ENCODE measurements at regions not wholly inside any gene's neighbourhood (a gene's known extent, or its start where the extent isn't known, plus 50 kb on each side); places are given as distances from the start of the nearest gene placed in this dataset.

GRCh38 chr13:70622796-70623195 lies 514.5 kb upstream of the KLHL1 start:
- TF ChIP-seq, protein P1, sequence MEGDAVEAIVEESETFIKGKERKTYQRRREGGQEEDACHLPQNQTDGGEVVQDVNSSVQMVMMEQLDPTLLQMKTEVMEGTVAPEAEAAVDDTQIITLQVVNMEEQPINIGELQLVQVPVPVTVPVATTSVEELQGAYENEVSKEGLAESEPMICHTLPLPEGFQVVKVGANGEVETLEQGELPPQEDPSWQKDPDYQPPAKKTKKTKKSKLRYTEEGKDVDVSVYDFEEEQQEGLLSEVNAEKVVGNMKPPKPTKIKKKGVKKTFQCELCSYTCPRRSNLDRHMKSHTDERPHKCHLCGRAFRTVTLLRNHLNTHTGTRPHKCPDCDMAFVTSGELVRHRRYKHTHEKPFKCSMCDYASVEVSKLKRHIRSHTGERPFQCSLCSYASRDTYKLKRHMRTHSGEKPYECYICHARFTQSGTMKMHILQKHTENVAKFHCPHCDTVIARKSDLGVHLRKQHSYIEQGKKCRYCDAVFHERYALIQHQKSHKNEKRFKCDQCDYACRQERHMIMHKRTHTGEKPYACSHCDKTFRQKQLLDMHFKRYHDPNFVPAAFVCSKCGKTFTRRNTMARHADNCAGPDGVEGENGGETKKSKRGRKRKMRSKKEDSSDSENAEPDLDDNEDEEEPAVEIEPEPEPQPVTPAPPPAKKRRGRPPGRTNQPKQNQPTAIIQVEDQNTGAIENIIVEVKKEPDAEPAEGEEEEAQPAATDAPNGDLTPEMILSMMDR (IDR thresholded peaks at IDR 0.05; ENCODE audit: insufficient read depth, low read length, poor library complexity, severe bottlenecking): no peak
- no peak for TF ChIP-seq EZH2phosphoT487 (conservative IDR thresholded peaks at IDR 0.05; ENCODE audit: low read length)
